ENCODE measurements at regions not wholly inside any gene's neighbourhood (a gene's known extent, or its start where the extent isn't known, plus 50 kb on each side); places are given as distances from the start of the nearest gene placed in this dataset.

GRCh38 chr13:107421951-107422350 lies 793.4 kb downstream of the LIG4 start (continued):
- TF ChIP-seq MXD4 (CRISPR knock-in tag; IDR thresholded peaks at IDR 0.05; ENCODE audit: borderline replicate concordance) (no peak), SMAD4 (CRISPR knock-in tag; IDR thresholded peaks at IDR 0.05) (no peak), CDX4 (CRISPR knock-in tag; IDR thresholded peaks at IDR 0.05; ENCODE audit: borderline replicate concordance) (no peak)

- H3K27me3 Mint-ChIP-seq (ENCODE audit: low read depth): no peaks in the 10 kb centered on the region
- H3K27ac Mint-ChIP-seq: no peak overlapping the region
- POLR2A ChIA-PET: no interaction called here
- H3K36me3 Mint-ChIP-seq: no peaks in the 10 kb centered on the region; the same call in 1 of the 2 replicates
- peaks cover 9% of the 10 kb centered on the region; the same call in 1 of the 2 replicates for H3K4me1 Mint-ChIP-seq
- TF ChIP-seq FOXP4 (CRISPR knock-in tag; IDR thresholded peaks at IDR 0.05) (no peak), TP53 (CRISPR knock-in tag; IDR thresholded peaks at IDR 0.05) (no peak), GRHL2 (CRISPR knock-in tag; IDR thresholded peaks at IDR 0.05; ENCODE audit: insufficient replicate concordance, severe bottlenecking) (no peak)
- ATAC-seq (no peak), DNase-seq (ENCODE audit: low spot score) (no peak)
- H3K9me3 Mint-ChIP-seq: peaks cover 19% of the 10 kb centered on the region
- H3K4me3 Mint-ChIP-seq: no peak overlapping the region
- CTCF ChIA-PET: no interaction called here
Measured at GRCh38 chr13:107421028-107421427, 794.3 kb downstream of the LIG4 start.

GRCh38 chr13:107413005-107413404 lies 802.3 kb downstream of the LIG4 start:
- ATAC-seq: no peak
- no peaks in the 10 kb centered on the region for H3K36me3 Mint-ChIP-seq
- no peak for TF ChIP-seq RELA (CRISPR knock-in tag; IDR thresholded peaks at IDR 0.05; ENCODE audit: borderline replicate concordance)
- H3K27ac Mint-ChIP-seq: no peak overlapping the region
- POLR2A ChIA-PET: no interaction called here
- H3K4me3 Mint-ChIP-seq: no peak overlapping the region
- no peaks in the 10 kb centered on the region for H3K4me1 Mint-ChIP-seq
- no peaks in the 10 kb centered on the region for H3K27me3 Mint-ChIP-seq (ENCODE audit: low read depth)
- CTCF ChIA-PET: no interaction called here
- peaks cover 4% of the 10 kb centered on the region; the same call in 1 of the 2 replicates for H3K9me3 Mint-ChIP-seq
- no peak for DNase-seq (ENCODE audit: low spot score)

- ATAC-seq (no peak), DNase-seq (ENCODE audit: low spot score) (no peak)
- Mint-ChIP-seq H3K4me3 (no peak overlapping the region), H3K27ac (no peak overlapping the region), H3K27me3 (ENCODE audit: low read depth) (no peaks in the 10 kb centered on the region), H3K9me3 (peaks cover 5% of the 10 kb centered on the region), H3K4me1 (no peaks in the 10 kb centered on the region), H3K36me3 (no peaks in the 10 kb centered on the region)
- ChIA-PET POLR2A (no interaction called here), CTCF (no interaction called here)
- TF ChIP-seq GABPB1 (CRISPR knock-in tag; IDR thresholded peaks at IDR 0.05) (no peak), ZNF532 (CRISPR knock-in tag; IDR thresholded peaks at IDR 0.05; ENCODE audit: borderline replicate concordance) (no peak), MXD4 (CRISPR knock-in tag; IDR thresholded peaks at IDR 0.05; ENCODE audit: borderline replicate concordance) (no peak), ZBTB43 (CRISPR knock-in tag; IDR thresholded peaks at IDR 0.05) (no peak), OVOL2 (CRISPR knock-in tag; IDR thresholded peaks at IDR 0.05; ENCODE audit: borderline replicate concordance) (no peak), USF1 (CRISPR knock-in tag; IDR thresholded peaks at IDR 0.05) (no peak), NFATC4 (CRISPR knock-in tag; IDR thresholded peaks at IDR 0.05) (no peak), ZNF263 (CRISPR knock-in tag; IDR thresholded peaks at IDR 0.05; ENCODE audit: low read depth) (no peak)
Measured at GRCh38 chr13:107407074-107407473, 808.3 kb downstream of the LIG4 start.
